Stomach (tissue), 4 donors: ENCODE measurements at regions not wholly inside any gene's neighbourhood (a gene's known extent, or its start where the extent isn't known, plus 50 kb on each side); places are given as distances from the start of the nearest gene placed in this dataset.

Experiments
- EP300 ChIP-seq: sonication (generic); formaldehyde crosslinking; IDR thresholded peaks from one replicate; pipeline ENCODE4 v1.6.1; 2017; ENCODE audit warnings: antibody characterized with exemption
- TF ChIP-seq, protein P1 (sequence below), 7 experiments: fragments of 450-650 bp in 4 of 7; fragments of 200-600 bp in 3 of 7; sonication (generic) in 3 of 7; IDR thresholded peaks; one replicate each; pipeline ENCODE4 v1.5.1; 2016 to 2019; ENCODE audit warnings: antibody characterized with exemption in 7 of 7, control low read depth in 2 of 7, mild to moderate bottlenecking in 1 of 7

DNA sequence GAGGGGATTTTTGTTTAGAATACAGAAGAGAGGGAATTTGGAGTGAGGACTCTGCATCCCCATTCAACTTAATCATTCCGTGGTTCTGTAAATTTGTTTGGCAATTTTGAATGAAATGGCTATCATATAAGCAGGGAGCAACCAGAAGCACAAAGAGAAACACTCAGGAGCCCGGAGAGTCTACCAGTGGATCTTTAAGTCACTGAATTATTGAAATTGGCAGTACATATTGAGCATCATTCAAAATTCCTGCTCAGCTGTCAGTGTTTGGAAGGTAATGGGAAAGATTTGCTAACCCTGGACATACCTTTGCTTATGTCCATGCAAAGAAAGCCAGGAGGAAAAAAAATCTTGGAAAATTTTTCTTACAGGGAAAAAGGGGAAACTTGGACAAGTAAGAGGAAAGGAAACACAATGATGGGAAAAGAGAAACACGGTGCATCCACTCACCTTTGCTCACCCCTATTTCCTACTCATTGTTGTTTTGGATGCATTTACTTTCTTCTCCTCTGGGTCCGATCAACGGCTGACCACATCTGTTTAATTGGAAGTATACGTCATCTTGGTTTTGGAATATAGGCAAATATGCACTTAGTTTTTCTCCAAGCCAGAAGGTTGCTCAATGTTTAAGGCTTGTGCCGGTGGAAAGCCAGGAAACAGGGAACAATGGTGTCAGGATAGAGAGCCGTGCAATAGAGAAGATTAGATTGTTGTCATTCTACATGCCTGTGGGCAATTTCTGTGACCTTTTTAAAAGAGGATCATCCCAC is 243.0 kb upstream of the LYPLAL1 start:
- no peak for TF ChIP-seq EP300
- TF ChIP-seq, protein P1, sequence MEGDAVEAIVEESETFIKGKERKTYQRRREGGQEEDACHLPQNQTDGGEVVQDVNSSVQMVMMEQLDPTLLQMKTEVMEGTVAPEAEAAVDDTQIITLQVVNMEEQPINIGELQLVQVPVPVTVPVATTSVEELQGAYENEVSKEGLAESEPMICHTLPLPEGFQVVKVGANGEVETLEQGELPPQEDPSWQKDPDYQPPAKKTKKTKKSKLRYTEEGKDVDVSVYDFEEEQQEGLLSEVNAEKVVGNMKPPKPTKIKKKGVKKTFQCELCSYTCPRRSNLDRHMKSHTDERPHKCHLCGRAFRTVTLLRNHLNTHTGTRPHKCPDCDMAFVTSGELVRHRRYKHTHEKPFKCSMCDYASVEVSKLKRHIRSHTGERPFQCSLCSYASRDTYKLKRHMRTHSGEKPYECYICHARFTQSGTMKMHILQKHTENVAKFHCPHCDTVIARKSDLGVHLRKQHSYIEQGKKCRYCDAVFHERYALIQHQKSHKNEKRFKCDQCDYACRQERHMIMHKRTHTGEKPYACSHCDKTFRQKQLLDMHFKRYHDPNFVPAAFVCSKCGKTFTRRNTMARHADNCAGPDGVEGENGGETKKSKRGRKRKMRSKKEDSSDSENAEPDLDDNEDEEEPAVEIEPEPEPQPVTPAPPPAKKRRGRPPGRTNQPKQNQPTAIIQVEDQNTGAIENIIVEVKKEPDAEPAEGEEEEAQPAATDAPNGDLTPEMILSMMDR (IDR thresholded peaks at IDR 0.05) = no peak
